ENCODE measurements at regions not wholly inside any gene's neighbourhood (a gene's known extent, or its start where the extent isn't known, plus 50 kb on each side); places are given as distances from the start of the nearest gene placed in this dataset.

- TF ChIP-seq CTCF (IDR thresholded peaks at IDR 0.05; ENCODE audit: low read depth, low read length) = no peak
- H3K4me3 ChIP-seq (ENCODE audit: low read depth, low read length) = no peak overlapping the region
- DNase-seq (ENCODE audit: low read depth, low spot score) = no peak
- in situ Hi-C loops (cut with HindIII; ENCODE audit: low sequenced_read_pairs) = no loop called here
Measured at GRCh38 chr10:58079461-58079860, 188.2 kb downstream of the IPMK start.

- H3K4me3 ChIP-seq (ENCODE audit: low read depth, low read length) = no peak overlapping the region
- in situ Hi-C loops (cut with HindIII; ENCODE audit: low sequenced_read_pairs) = no loop called here
- no peak for DNase-seq (ENCODE audit: low read depth, low spot score)
- no peak for TF ChIP-seq CTCF (IDR thresholded peaks at IDR 0.05; ENCODE audit: low read depth, low read length)
Measured at GRCh38 chr10:58072634-58073033, 195.1 kb downstream of the IPMK start.

GRCh38 chr10:58070956-58071355, 196.7 kb downstream of the IPMK start:
- no peak for DNase-seq (ENCODE audit: low read depth, low spot score)
- in situ Hi-C loops (cut with HindIII; ENCODE audit: low sequenced_read_pairs) = no loop called here
- H3K4me3 ChIP-seq (ENCODE audit: low read depth, low read length) = no peak overlapping the region
- no peak for TF ChIP-seq CTCF (IDR thresholded peaks at IDR 0.05; ENCODE audit: low read depth, low read length)

- in situ Hi-C loops (cut with HindIII; ENCODE audit: low sequenced_read_pairs) = no loop called here
- no peak for TF ChIP-seq CTCF (IDR thresholded peaks at IDR 0.05; ENCODE audit: low read depth, low read length)
- H3K4me3 ChIP-seq (ENCODE audit: low read depth, low read length) = no peak overlapping the region
- no peak for DNase-seq (ENCODE audit: low read depth, low spot score)
Measured at GRCh38 chr10:58068809-58069208, 198.9 kb downstream of the IPMK start.

GRCh38 chr10:58066979-58067378, 200.7 kb downstream of the IPMK start:
- no peak for DNase-seq (ENCODE audit: low read depth, low spot score)
- no peak for TF ChIP-seq CTCF (IDR thresholded peaks at IDR 0.05; ENCODE audit: low read depth, low read length)
- H3K4me3 ChIP-seq (ENCODE audit: low read depth, low read length) = no peak overlapping the region
- in situ Hi-C loops (cut with HindIII; ENCODE audit: low sequenced_read_pairs) = no loop called here

GRCh38 chr10:58066126-58066525, 201.6 kb downstream of the IPMK start:
- no peak overlapping the region for H3K4me3 ChIP-seq (ENCODE audit: low read depth, low read length)
- no peak for TF ChIP-seq CTCF (IDR thresholded peaks at IDR 0.05; ENCODE audit: low read depth, low read length)
- in situ Hi-C loops (cut with HindIII; ENCODE audit: low sequenced_read_pairs) = no loop called here
- DNase-seq (ENCODE audit: low read depth, low spot score) = no peak

GRCh38 chr10:58065529-58065815, 202.2 kb downstream of the IPMK start:
- no peak for DNase-seq (ENCODE audit: low read depth, low spot score)
- no peak for TF ChIP-seq CTCF (IDR thresholded peaks at IDR 0.05; ENCODE audit: low read depth, low read length)
- in situ Hi-C loops (cut with HindIII; ENCODE audit: low sequenced_read_pairs) = no loop called here
- no peak overlapping the region for H3K4me3 ChIP-seq (ENCODE audit: low read depth, low read length)

Measured in astrocyte of the spinal cord (primary cell).